Thyroid gland (tissue), 4 donors: ENCODE measurements at regions not wholly inside any gene's neighbourhood (a gene's known extent, or its start where the extent isn't known, plus 50 kb on each side); places are given as distances from the start of the nearest gene placed in this dataset.

Source experiments
- DNase-seq, 2 donors: peaks; one replicate each; pipeline ENCODE4 v3.0.0-alpha.2; 2019
- H3K27ac ChIP-seq, 3 donors: fragments of 200-600 bp; sonication (generic); 1 replicate in 2 of 3; 2 replicates in 1 of 3; pipeline ENCODE4 v1.5.1; 2016 to 2019; ENCODE audit warnings: mild to moderate bottlenecking in 1 of 3, moderate library complexity in 1 of 3
- H3K27me3 ChIP-seq: fragments of 200-600 bp; sonication (generic); one replicate; pipeline ENCODE4 v1.5.1; 2019
- H3K36me3 ChIP-seq, 2 donors: fragments of 200-600 bp; sonication (generic); one replicate each; pipeline ENCODE4 v1.5.1; 2016 to 2019
- H3K4me1 ChIP-seq, 2 donors: fragments of 200-600 bp; sonication (generic); one replicate each; pipeline ENCODE4 v1.5.1; 2017 to 2019
- H3K4me3 ChIP-seq, 3 donors: fragments of 200-600 bp; sonication (generic); replicated peaks in 1 of 3; 1 replicate in 2 of 3; 2 replicates in 1 of 3; pipeline ENCODE4 v1.5.1; 2016; ENCODE audit warnings: mild to moderate bottlenecking in 1 of 3
- H3K9me3 ChIP-seq: fragments of 200-600 bp; sonication (generic); one replicate; pipeline ENCODE4 v1.5.1; 2017
- CTCF ChIP-seq, 6 experiments: fragments of 200-600 bp in 3 of 6; fragments of 450-650 bp in 3 of 6; sonication (generic) in 3 of 6; IDR thresholded peaks; one replicate each; pipeline ENCODE4 v1.5.1; 2016 to 2019; ENCODE audit warnings: antibody characterized with exemption in 6 of 6, mild to moderate bottlenecking in 2 of 6, inconsistent platforms in 1 of 6, moderate library complexity in 1 of 6
- POLR2A ChIP-seq, 2 donors: fragments of 450-650 bp; IDR thresholded peaks; one replicate each; pipeline ENCODE4 v1.6.1; 2017; ENCODE audit warnings: antibody characterized with exemption in 2 of 2, mild to moderate bottlenecking in 2 of 2, moderate library complexity in 1 of 2
- WGBS, 2 donors: methylation state at CpG; one replicate each; pipeline ENCODE4 v1.1.5; 2017; 5-methylcytosine and 5-hydroxymethylcytosine counted together
- intact Hi-C: fragments of 100-400 bp; cut with DNase I; formaldehyde crosslinking; loops from one replicate; pipeline ENCODE4 v1.15.1; 2023

GRCh38 chr10:92753865-92754264, 64.1 kb downstream of the HHEX start:
- Histone ChIP-seq H3K36me3 (no peaks in the 10 kb centered on the region), H3K27me3 (no peaks in the 10 kb centered on the region), H3K27ac (peak overlapping the region; percentile 11 to 98 (median 47)), H3K9me3 (no peaks in the 10 kb centered on the region), H3K4me3 (no peak overlapping the region), H3K4me1 (peaks cover 48 to 51% of the 10 kb centered on the region in 2 donors)
- intact Hi-C loops, result no loop called here
- no peak for DNase-seq
- TF ChIP-seq POLR2A (IDR thresholded peaks at IDR 0.05) (no peak), CTCF (IDR thresholded peaks at IDR 0.05) (no peak)

GRCh38 chr10:92755725-92756124, 66.0 kb downstream of the HHEX start:
- no peaks in the 10 kb centered on the region for H3K9me3 ChIP-seq
- peaks cover 53 to 61% of the 10 kb centered on the region in 2 donors for H3K4me1 ChIP-seq
- no peak for TF ChIP-seq POLR2A (IDR thresholded peaks at IDR 0.05)
- no peak for TF ChIP-seq CTCF (IDR thresholded peaks at IDR 0.05)
- peak overlapping the region; percentile 92 to 98 (median 96) for H3K27ac ChIP-seq
- intact Hi-C loops, result no loop called here
- WGBS, 2 donors, result 30 to 44% methylated on average over 2 of the region's 2 CpGs
- H3K27me3 ChIP-seq, result no peaks in the 10 kb centered on the region
- no peaks in the 10 kb centered on the region for H3K36me3 ChIP-seq
- no peak overlapping the region for H3K4me3 ChIP-seq
- DNase-seq, result no peak

GRCh38 chr10:92756201-92757065, 66.7 kb downstream of the HHEX start:
- H3K9me3 ChIP-seq, result no peaks in the 10 kb centered on the region
- intact Hi-C loops, result no loop called here
- DNase-seq, result peak; percentile 47 to 53
- no peaks in the 10 kb centered on the region for H3K27me3 ChIP-seq
- TF ChIP-seq POLR2A (IDR thresholded peaks at IDR 0.05), result peak in 1 of 2 donors; percentile 65
- TF ChIP-seq CTCF (IDR thresholded peaks at IDR 0.05), result no peak
- no peaks in the 10 kb centered on the region for H3K36me3 ChIP-seq
- no peak overlapping the region for H3K4me3 ChIP-seq
- WGBS, 2 donors, result 27 to 36% methylated on average over 10 of the region's 10 CpGs
- peaks cover 53 to 62% of the 10 kb centered on the region in 2 donors for H3K4me1 ChIP-seq
- peak overlapping the region; percentile 92 to 98 (median 96) for H3K27ac ChIP-seq

- intact Hi-C loops, result no loop called here
- Histone ChIP-seq H3K36me3 (no peaks in the 10 kb centered on the region), H3K4me3 (no peak overlapping the region), H3K27ac (peak overlapping the region; percentile 92 to 98 (median 96)), H3K9me3 (no peaks in the 10 kb centered on the region), H3K27me3 (no peaks in the 10 kb centered on the region), H3K4me1 (peaks cover 60 to 63% of the 10 kb centered on the region in 2 donors)
- peak; percentile 97 to 98 for DNase-seq
- WGBS, 2 donors, result 31 to 32% methylated on average over 8 of the region's 8 CpGs
- TF ChIP-seq CTCF (IDR thresholded peaks at IDR 0.05) (peak in 2 of 6 experiments; percentile 23 to 30), POLR2A (IDR thresholded peaks at IDR 0.05) (peak in 1 of 2 donors; percentile 85)
These were observed 67.4 kb downstream of the HHEX start for GRCh38 chr10:92757066-92757710.

- WGBS, 2 donors, result 79 to 81% methylated on average over 3 of the region's 3 CpGs
- no peak for DNase-seq
- Histone ChIP-seq H3K36me3 (no peaks in the 10 kb centered on the region), H3K4me1 (peaks cover 61 to 63% of the 10 kb centered on the region in 2 donors), H3K27ac (peak overlapping the region; percentile 82 to 98 (median 92)), H3K9me3 (no peaks in the 10 kb centered on the region), H3K27me3 (no peaks in the 10 kb centered on the region), H3K4me3 (no peak overlapping the region)
- intact Hi-C loops, result no loop called here
- TF ChIP-seq POLR2A (IDR thresholded peaks at IDR 0.05) (no peak), CTCF (IDR thresholded peaks at IDR 0.05) (no peak)
These were observed 68.0 kb downstream of the HHEX start for GRCh38 chr10:92757711-92758104.
